ENCODE measurements at regions not wholly inside any gene's neighbourhood (a gene's known extent, or its start where the extent isn't known, plus 50 kb on each side); places are given as distances from the start of the nearest gene placed in this dataset.

- TF ChIP-seq ZNF561 (CRISPR knock-in tag; conservative IDR thresholded peaks at IDR 0.05), result no peak
- TF ChIP-seq MXI1 (IDR thresholded peaks at IDR 0.05; ENCODE audit: low read depth, low read length), result no peak
- no peak for TF ChIP-seq RFX7 (CRISPR knock-in tag; IDR thresholded peaks at IDR 0.05)
- no peak for TF ChIP-seq ZNF707 (CRISPR knock-in tag; conservative IDR thresholded peaks at IDR 0.05)
- no peak for TF ChIP-seq EP300 (IDR thresholded peaks at IDR 0.05; ENCODE audit: low read length)
- TF ChIP-seq, protein P1, sequence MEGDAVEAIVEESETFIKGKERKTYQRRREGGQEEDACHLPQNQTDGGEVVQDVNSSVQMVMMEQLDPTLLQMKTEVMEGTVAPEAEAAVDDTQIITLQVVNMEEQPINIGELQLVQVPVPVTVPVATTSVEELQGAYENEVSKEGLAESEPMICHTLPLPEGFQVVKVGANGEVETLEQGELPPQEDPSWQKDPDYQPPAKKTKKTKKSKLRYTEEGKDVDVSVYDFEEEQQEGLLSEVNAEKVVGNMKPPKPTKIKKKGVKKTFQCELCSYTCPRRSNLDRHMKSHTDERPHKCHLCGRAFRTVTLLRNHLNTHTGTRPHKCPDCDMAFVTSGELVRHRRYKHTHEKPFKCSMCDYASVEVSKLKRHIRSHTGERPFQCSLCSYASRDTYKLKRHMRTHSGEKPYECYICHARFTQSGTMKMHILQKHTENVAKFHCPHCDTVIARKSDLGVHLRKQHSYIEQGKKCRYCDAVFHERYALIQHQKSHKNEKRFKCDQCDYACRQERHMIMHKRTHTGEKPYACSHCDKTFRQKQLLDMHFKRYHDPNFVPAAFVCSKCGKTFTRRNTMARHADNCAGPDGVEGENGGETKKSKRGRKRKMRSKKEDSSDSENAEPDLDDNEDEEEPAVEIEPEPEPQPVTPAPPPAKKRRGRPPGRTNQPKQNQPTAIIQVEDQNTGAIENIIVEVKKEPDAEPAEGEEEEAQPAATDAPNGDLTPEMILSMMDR (IDR thresholded peaks at IDR 0.05 in 2 of 3, conservative IDR thresholded peaks at IDR 0.05 in 1 of 3; ENCODE audit: insufficient read depth in 2 of 3, low read depth in 1 of 3, low read length in 3 of 3), result no peak
- TF ChIP-seq TCF3 (CRISPR knock-in tag; IDR thresholded peaks at IDR 0.05), result no peak
- TF ChIP-seq ZMIZ1 (IDR thresholded peaks at IDR 0.05; ENCODE audit: low read depth in 2 of 2, low read length in 2 of 2), result no peak
Observed at GRCh38 chr3:23113455-23114171, 89.5 kb upstream of the UBE2E2 start.
